NCI-H2081 treated with DMSO at 0.1 percent for 48 hours (cell line): ENCODE measurements at regions not wholly inside any gene's neighbourhood (a gene's known extent, or its start where the extent isn't known, plus 50 kb on each side); places are given as distances from the start of the nearest gene placed in this dataset.
"Not testable (repeated sequence)": the region's sequence is repeated elsewhere in the genome, so short reads cannot be mapped to it uniquely, and the experiment has no call there.

ENCODE experiments used
- DNase-seq: peaks from one replicate; lab custom pipeline; 2025; lab: John Stamatoyannopoulos, UW

GRCh38 chr4:189828081-189828697 lies 112.5 kb upstream of the FRG1 start:
- no peak for DNase-seq

- DNase-seq, result no peak
Measured at GRCh38 chr4:189832528-189832927, 108.1 kb upstream of the FRG1 start.

- DNase-seq, result no peak
Measured at GRCh38 chr4:189834616-189835015, 106.1 kb upstream of the FRG1 start.

- no peak for DNase-seq
Measured at GRCh38 chr4:189835505-189835904, 105.2 kb upstream of the FRG1 start.

GRCh38 chr4:189837471-189837870 lies 103.2 kb upstream of the FRG1 start:
- no peak for DNase-seq

GRCh38 chr4:189838821-189839497 lies 101.7 kb upstream of the FRG1 start:
- no peak for DNase-seq

GRCh38 chr4:189840356-189840755 lies 100.3 kb upstream of the FRG1 start:
- DNase-seq, result no peak

- no peak for DNase-seq
Measured at GRCh38 chr4:189843413-189844009, 97.2 kb upstream of the FRG1 start.

GRCh38 chr4:189845145-189845846 lies 95.4 kb upstream of the FRG1 start:
- DNase-seq, result no peak

- not testable (repeated sequence) for DNase-seq
Measured at GRCh38 chr4:189846094-189846493, 94.6 kb upstream of the FRG1 start.

- DNase-seq, result not testable (repeated sequence)
Measured at GRCh38 chr4:189846608-189847007, 94.1 kb upstream of the FRG1 start.

GRCh38 chr4:189848672-189849071 lies 92.0 kb upstream of the FRG1 start:
- not testable (repeated sequence) for DNase-seq

GRCh38 chr4:189850239-189850856 lies 90.3 kb upstream of the FRG1 start:
- DNase-seq, result no peak

- DNase-seq, result no peak
Measured at GRCh38 chr4:189858435-189858834, 82.2 kb upstream of the FRG1 start.

GRCh38 chr4:189861101-189861500 lies 79.6 kb upstream of the FRG1 start:
- no peak for DNase-seq

- DNase-seq, result no peak
Measured at GRCh38 chr4:189869236-189869635, 71.4 kb upstream of the FRG1 start.

GRCh38 chr4:189870511-189871234 lies 70.0 kb upstream of the FRG1 start:
- DNase-seq, result no peak

GRCh38 chr4:189874591-189874990 lies 66.1 kb upstream of the FRG1 start:
- DNase-seq, result no peak

GRCh38 chr4:189881190-189881589 lies 59.5 kb upstream of the FRG1 start:
- not testable (repeated sequence) for DNase-seq

GRCh38 chr4:189888407-189888806 lies 52.3 kb upstream of the FRG1 start:
- DNase-seq, result not testable (repeated sequence)
